ENCODE measurements at regions not wholly inside any gene's neighbourhood (a gene's known extent, or its start where the extent isn't known, plus 50 kb on each side); places are given as distances from the start of the nearest gene placed in this dataset.

DNA sequence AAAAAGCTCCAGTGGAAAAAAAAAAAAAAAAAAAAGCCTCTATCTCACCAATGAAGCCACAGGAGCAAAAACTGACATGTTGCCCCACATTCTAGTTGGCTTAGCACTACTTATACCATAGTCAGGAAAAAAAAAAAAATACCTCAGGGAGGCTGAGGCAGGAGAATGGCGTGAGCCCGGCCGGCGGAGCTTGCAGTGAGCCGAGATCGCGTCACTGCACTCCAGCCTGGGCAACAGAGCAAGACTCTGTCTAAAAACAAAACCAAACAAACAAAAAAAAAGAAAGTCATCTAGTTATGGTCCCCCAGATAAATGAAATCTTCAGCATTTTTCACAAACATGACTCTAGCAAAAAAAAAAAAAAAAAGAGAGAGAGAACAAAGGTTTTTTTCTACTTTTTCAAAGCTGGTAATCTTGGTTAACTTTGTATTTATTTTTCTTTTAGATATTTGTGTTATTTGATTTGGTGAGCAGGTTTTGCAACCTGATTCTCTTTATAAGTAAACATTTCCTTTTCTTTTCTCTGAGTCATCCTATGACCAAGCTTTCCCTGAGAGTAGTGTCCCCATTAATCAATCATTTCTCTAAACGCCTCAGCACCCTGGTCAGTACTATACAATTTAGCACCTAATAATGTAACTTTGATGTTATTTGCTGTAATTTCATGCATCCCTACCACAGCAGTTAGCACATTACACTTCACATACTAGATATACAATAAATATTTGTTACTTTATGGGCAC is 273.7 kb upstream of the PIK3C3 start:
- DNase-seq (ENCODE audit: low spot score in 2 of 2) = no peak
- Histone ChIP-seq H3K36me3 (replicated peaks) (no peaks in the 10 kb centered on the region), H3K27me3 (ENCODE audit: low read depth) (no peaks in the 10 kb centered on the region), H3K4me3 (no peak overlapping the region), H3K9me3 (no peaks in the 10 kb centered on the region), H3K4me1 (peaks cover 13% of the 10 kb centered on the region)
- in situ Hi-C loops (cut with MboI; ENCODE audit: low sequenced_read_pairs) = no loop called here

DNA sequence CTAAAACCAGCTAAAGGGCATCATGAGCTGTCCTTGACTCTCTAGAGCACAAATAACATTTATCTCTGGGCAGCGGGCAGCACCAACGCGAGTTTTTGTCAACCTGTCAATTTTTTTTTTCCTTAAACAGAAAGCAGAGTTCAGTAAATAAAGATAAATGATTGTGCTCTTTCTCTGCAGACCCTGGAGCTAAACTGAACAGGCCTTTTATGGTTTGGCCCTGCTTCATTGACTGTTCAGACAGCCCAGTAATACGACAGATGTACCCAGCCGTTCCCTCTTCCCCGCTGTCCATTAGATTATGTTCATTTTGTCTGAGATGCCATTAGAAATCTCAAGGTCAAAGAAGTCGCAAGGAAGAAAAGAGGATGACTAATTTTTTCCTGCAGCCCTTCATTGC is 280.5 kb upstream of the PIK3C3 start:
- Histone ChIP-seq H3K27me3 (ENCODE audit: low read depth) (no peaks in the 10 kb centered on the region), H3K4me1 (peaks cover 7% of the 10 kb centered on the region)
- no peak for DNase-seq (ENCODE audit: low spot score in 2 of 2)

DNA sequence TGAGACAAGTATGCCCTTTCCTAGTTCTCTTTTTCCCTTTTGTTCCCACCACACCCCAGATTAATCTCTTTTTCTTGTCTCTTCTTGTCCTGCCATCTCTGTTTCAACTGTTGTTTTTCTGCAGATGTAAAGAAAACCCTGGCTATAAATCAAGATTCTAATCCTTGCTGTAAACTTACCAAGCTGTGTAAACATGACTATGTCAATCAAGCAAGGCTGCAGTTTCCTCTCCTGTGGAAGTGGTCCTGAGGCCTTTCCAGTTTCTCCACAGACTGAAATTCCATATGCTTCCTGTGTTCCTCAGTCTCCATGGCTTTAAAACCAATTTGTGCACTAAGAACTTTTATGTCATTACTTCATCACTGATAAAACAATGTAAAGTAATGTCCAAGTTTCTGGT is 288.8 kb upstream of the PIK3C3 start:
- Histone ChIP-seq H3K27me3 (ENCODE audit: low read depth) (no peaks in the 10 kb centered on the region), H3K9me3 (no peaks in the 10 kb centered on the region), H3K4me3 (no peak overlapping the region), H3K4me1 (no peaks in the 10 kb centered on the region; the same call in 1 of the 2 replicates), H3K36me3 (replicated peaks) (no peaks in the 10 kb centered on the region)
- in situ Hi-C loops (cut with MboI; ENCODE audit: low sequenced_read_pairs) = no loop called here
- peak; percentile 14 to 37 for DNase-seq (ENCODE audit: low spot score in 2 of 2)

More for the DNA sequence above, 280.5 kb upstream of the PIK3C3 start:
- H3K36me3 ChIP-seq (replicated peaks) = no peaks in the 10 kb centered on the region
- no peaks in the 10 kb centered on the region for H3K9me3 ChIP-seq
- in situ Hi-C loops (cut with MboI; ENCODE audit: low sequenced_read_pairs) = no loop called here
- no peak overlapping the region for H3K4me3 ChIP-seq

DNA sequence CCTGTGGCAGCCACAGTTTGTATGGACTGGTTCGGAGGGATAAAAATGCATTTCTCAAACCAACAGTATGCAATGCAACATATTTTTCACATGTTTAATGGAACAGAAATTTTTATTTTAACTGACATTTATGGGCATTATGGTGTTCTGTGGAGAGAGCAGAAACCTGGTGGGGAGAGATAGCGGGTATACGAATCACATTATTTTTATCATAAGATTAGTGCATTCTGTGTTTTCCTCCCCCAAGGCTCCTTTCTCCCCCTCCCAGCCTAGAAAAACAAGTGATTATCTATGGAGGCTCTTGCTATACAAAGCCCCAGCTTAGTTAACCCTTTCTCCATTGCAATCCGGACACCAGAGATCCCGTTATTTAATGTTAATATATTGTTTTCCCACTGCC is 289.8 kb upstream of the PIK3C3 start:
- in situ Hi-C loops (cut with MboI; ENCODE audit: low sequenced_read_pairs) = no loop called here

DNA sequence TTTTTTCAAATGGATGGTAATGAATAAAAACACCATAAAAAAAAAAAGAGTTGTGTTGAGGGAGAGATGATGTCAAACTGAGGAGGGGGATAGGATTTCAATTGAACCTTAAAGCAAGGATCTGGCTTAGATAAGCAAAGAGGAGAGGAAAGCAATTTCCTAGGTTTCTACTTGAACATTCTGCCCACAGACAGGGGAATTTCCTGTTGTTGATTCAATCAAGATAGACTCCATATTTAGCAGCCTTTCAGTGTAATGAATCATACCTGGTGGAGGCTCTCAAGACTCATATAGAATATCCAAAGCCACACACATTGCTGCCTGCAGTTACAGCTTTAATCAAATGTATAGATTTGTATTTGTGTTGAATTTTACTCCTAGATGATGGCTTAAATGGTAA is 294.4 kb upstream of the PIK3C3 start:
- peaks cover 2% of the 10 kb centered on the region; the same call in 1 of the 2 replicates for H3K27me3 ChIP-seq (ENCODE audit: low read depth)

More for the DNA sequence above, 289.8 kb upstream of the PIK3C3 start:
- no peak overlapping the region for H3K4me3 ChIP-seq
- no peaks in the 10 kb centered on the region for H3K36me3 ChIP-seq (replicated peaks)
- H3K9me3 ChIP-seq = no peaks in the 10 kb centered on the region
- H3K4me1 ChIP-seq = no peaks in the 10 kb centered on the region; the same call in 1 of the 2 replicates
- no peak for DNase-seq (ENCODE audit: low spot score in 2 of 2)
- H3K27me3 ChIP-seq (ENCODE audit: low read depth) = no peaks in the 10 kb centered on the region

DNA sequence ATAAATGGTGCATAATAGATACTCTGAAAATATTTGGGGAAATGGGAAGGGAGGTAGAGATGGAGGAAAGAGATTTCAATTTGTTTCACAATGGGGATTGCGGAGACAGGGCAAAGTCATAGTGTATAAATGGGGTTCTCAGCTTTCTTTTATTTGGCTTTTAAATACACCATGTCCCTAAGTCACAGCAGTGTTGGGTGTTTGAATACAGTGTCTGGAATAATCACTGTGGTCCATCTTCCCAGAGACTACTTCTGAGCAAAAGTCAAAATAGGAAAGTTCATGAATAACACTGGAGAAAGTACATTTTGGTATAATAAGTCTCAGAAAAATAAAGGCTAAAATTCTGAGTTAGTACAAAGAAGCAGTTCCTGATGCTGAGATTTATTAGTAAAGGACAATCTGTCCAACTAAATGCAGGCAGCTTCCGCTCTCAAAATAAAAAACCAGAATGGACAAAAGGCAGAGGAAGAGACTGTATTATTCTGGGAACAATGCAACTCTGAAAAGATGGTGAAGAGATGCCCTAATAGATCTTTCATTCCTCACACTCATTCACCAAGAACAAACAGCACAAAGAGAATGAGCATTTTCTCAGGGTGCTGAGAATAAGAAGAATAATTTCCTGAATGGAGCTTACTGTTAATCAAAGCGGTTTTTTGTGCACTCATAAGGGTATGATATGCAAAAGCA is 295.4 kb upstream of the PIK3C3 start:
- Histone ChIP-seq H3K9me3 (no peaks in the 10 kb centered on the region), H3K4me1 (no peaks in the 10 kb centered on the region), H3K4me3 (no peak overlapping the region), H3K27me3 (ENCODE audit: low read depth) (peaks cover 2% of the 10 kb centered on the region; the same call in 1 of the 2 replicates), H3K36me3 (replicated peaks) (no peaks in the 10 kb centered on the region)
- in situ Hi-C loops (cut with MboI; ENCODE audit: low sequenced_read_pairs) = no loop called here
- DNase-seq (ENCODE audit: low spot score in 2 of 2) = no peak

More for the DNA sequence above, 294.4 kb upstream of the PIK3C3 start:
- Histone ChIP-seq H3K4me3 (no peak overlapping the region), H3K4me1 (no peaks in the 10 kb centered on the region), H3K36me3 (replicated peaks) (no peaks in the 10 kb centered on the region), H3K9me3 (no peaks in the 10 kb centered on the region)
- DNase-seq (ENCODE audit: low spot score in 2 of 2) = no peak
- in situ Hi-C loops (cut with MboI; ENCODE audit: low sequenced_read_pairs) = no loop called here

DNA sequence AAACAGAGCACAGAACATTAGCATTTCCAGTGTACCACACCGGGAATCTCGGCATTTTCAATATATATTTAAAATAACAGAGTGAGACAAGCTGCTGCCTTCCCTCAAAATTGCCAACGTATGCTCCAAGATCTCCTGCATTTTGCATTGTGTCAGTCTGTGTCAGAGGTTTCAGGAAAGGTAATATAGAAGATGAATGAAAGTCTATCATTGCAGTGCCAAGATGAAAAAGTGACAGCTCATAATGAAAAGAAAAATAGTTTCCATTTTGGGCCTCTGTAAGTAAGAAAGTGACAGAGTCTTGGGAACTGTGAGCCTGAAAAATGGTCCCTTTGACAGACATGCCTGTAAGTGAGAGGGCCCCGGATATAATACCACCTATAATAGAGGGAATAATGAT is 297.8 kb upstream of the PIK3C3 start:
- Histone ChIP-seq H3K27me3 (ENCODE audit: low read depth) (peaks cover 2% of the 10 kb centered on the region; the same call in 1 of the 2 replicates), H3K36me3 (replicated peaks) (no peaks in the 10 kb centered on the region), H3K4me1 (no peaks in the 10 kb centered on the region), H3K4me3 (no peak overlapping the region), H3K9me3 (no peaks in the 10 kb centered on the region)
- DNase-seq (ENCODE audit: low spot score in 2 of 2) = no peak
- in situ Hi-C loops (cut with MboI; ENCODE audit: low sequenced_read_pairs) = no loop called here

DNA sequence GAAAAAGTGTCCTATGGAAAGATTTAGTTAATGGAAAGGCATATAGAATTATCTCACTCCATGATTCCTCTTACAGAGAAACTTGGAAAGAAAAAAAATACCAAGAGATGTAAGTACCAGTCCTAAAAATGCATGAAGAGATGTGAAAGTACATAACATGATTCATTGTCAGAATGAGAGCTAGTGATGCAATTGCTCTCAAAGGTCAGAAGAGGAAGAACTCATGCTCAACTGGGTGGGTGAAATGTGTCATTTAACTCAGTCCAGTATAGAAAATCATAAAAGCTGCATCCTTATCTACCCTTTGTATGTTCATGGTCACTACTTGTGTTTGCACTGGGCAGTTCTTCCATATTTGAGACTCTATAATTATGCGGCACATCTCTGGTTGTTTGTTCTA is 300.0 kb upstream of the PIK3C3 start:
- DNase-seq (ENCODE audit: low spot score in 2 of 2) = no peak
- H3K9me3 ChIP-seq = no peaks in the 10 kb centered on the region

DNA sequence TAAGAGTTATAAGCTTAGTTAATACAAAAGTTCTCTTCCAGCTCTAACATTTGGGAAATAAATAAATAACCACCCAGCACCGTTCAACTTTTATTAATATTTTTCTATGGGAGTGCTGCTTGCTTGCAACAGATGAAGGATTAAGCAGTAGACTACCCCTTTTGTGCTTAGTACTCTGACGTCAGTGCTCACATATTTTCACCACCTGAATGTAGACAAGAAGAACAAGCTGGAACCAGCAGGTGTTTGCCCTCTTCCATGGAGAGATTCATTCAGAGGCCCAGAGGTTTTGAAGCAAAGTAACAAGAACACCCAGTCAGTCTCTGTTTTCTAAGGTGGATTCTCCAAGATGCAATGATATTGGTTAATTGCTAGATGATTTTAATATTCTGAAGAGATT is 307.1 kb upstream of the PIK3C3 start:
- Histone ChIP-seq H3K36me3 (replicated peaks) (no peaks in the 10 kb centered on the region), H3K4me1 (no peaks in the 10 kb centered on the region), H3K27me3 (ENCODE audit: low read depth) (no peaks in the 10 kb centered on the region), H3K9me3 (no peaks in the 10 kb centered on the region), H3K4me3 (no peak overlapping the region)
- in situ Hi-C loops (cut with MboI; ENCODE audit: low sequenced_read_pairs) = no loop called here
- DNase-seq (ENCODE audit: low spot score in 2 of 2) = no peak

More for the DNA sequence above, 300.0 kb upstream of the PIK3C3 start:
- no peaks in the 10 kb centered on the region for H3K36me3 ChIP-seq (replicated peaks)
- no peaks in the 10 kb centered on the region for H3K4me1 ChIP-seq
- in situ Hi-C loops (cut with MboI; ENCODE audit: low sequenced_read_pairs) = no loop called here
- peaks cover 2% of the 10 kb centered on the region; the same call in 1 of the 2 replicates for H3K27me3 ChIP-seq (ENCODE audit: low read depth)
- H3K4me3 ChIP-seq = no peak overlapping the region

DNA sequence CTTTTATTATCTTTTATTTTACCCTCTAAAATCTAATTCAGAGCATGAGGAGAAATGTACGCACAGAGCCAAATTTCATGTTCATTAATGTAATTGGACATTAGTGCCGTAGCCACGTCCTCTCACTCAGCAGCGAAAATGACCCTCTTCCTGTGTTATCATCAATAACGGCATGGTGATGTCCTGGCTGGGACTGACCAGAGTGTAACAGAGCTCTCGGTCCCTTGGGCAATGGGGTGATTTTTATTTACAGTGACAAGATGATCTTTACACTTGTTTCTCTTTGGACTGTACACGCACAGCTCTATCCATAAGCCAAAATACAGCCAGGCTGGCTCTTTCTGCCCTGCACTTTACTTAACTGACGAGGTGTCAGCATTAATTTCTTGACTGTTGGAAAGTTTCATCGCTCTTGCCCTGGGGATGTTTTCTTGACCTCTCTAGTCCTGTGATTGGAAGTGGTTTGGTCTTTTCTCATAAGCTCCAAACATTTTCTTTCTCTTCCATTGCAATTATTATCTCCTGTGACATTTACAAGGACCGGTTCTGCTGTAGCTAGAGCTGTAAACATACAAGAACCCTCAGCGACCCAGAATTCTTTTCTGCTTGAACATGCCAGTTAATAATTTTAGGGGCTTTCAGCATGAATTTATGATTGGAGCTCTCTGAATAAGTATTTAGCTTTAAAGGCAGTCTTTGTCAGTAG is 308.0 kb upstream of the PIK3C3 start:
- in situ Hi-C loops (cut with MboI; ENCODE audit: low sequenced_read_pairs) = no loop called here
- no peaks in the 10 kb centered on the region for H3K9me3 ChIP-seq
- no peak overlapping the region for H3K4me3 ChIP-seq
- no peaks in the 10 kb centered on the region for H3K27me3 ChIP-seq (ENCODE audit: low read depth)
- no peaks in the 10 kb centered on the region for H3K4me1 ChIP-seq
- no peak for DNase-seq (ENCODE audit: low spot score in 2 of 2)
- H3K36me3 ChIP-seq (replicated peaks) = no peaks in the 10 kb centered on the region

DNA sequence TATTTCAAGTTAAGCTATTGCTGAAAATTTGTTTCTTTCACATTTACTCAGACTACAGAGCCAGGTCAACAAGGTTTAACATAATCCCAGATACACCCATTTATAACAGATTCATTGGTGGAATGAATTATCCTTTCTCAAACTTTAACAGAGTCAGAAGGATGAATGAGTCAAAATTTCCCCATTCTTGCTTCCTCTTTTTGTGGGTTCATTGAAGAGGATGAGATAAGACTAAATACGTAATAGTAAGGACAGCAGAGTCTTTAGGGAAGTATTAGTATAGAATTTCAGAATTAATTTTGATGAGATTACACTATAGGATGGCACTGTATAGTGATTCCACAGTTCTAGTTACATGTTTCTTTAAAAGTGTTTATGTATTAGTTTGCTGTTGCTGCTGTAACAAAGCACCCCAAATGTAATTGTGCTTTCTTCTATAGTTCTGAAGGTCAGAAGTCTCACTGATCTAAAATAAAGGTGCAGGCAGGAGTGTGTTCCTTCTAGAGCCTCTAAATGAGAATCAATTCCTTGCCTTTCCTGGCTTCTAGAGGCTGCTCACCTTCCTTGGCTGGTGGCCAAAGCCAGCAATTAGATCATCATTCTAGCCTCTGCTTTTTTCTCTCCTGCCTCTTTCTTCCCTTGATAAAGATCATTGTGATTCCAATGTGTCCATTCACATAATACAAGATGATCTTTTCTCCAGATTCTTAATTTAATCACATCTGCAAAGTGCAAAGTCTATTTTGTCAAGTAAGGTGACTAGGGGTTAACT is 309.3 kb upstream of the PIK3C3 start:
- H3K4me1 ChIP-seq = no peaks in the 10 kb centered on the region
- no peaks in the 10 kb centered on the region; the same call in 1 of the 2 replicates for H3K27me3 ChIP-seq (ENCODE audit: low read depth)
- in situ Hi-C loops (cut with MboI; ENCODE audit: low sequenced_read_pairs) = no loop called here
- H3K4me3 ChIP-seq = no peak overlapping the region
- no peak for DNase-seq (ENCODE audit: low spot score in 2 of 2)
- no peaks in the 10 kb centered on the region for H3K9me3 ChIP-seq
- no peaks in the 10 kb centered on the region for H3K36me3 ChIP-seq (replicated peaks)

DNA sequence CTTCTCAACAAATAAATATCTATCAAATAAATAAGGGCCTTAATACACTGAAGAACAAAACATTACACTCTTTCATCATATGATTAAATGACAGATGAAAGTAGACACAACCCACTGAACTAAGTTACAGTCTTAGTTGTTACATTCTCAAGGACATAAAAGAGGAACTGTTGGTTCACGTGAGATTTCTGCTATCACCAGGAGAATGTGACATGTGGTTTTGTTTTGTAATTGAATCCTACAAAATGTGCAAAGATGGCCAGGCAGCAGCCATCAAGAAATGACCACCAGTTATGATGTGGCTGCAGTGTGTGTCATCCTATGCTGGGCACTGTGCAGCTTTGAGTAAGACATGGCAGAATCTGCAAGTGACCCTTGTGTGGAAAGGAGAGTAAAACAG is 310.6 kb upstream of the PIK3C3 start:
- no peak overlapping the region for H3K4me3 ChIP-seq
- no peaks in the 10 kb centered on the region for H3K4me1 ChIP-seq
- no peaks in the 10 kb centered on the region for H3K9me3 ChIP-seq
- no peaks in the 10 kb centered on the region for H3K36me3 ChIP-seq (replicated peaks)
- DNase-seq (ENCODE audit: low spot score in 2 of 2) = no peak
- no peaks in the 10 kb centered on the region; the same call in 1 of the 2 replicates for H3K27me3 ChIP-seq (ENCODE audit: low read depth)
- in situ Hi-C loops (cut with MboI; ENCODE audit: low sequenced_read_pairs) = no loop called here

DNA sequence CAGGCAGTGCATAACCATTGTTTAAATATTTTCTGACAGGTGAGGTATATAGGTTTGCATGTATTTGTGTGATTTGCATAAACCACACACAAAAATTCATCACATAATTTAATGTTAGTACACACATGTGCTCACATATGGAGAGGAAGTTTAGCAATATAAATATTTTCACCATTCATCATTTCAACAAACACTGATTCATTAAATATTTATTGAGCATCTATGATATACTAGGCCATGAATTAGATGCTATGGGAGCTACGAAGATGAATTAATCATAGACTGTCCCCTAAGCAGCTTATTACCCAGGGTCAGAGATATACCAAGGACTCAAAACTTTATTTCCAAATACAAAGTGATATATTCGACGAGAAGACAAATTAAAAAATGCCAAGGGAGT is 311.6 kb upstream of the PIK3C3 start:
- no peak for DNase-seq (ENCODE audit: low spot score in 2 of 2)
- Histone ChIP-seq H3K36me3 (replicated peaks) (no peaks in the 10 kb centered on the region), H3K9me3 (no peaks in the 10 kb centered on the region), H3K4me1 (no peaks in the 10 kb centered on the region), H3K27me3 (ENCODE audit: low read depth) (no peaks in the 10 kb centered on the region; the same call in 1 of the 2 replicates), H3K4me3 (no peak overlapping the region)
- in situ Hi-C loops (cut with MboI; ENCODE audit: low sequenced_read_pairs) = no loop called here
